ENCODE measurements at regions not wholly inside any gene's neighbourhood (a gene's known extent, or its start where the extent isn't known, plus 50 kb on each side); places are given as distances from the start of the nearest gene placed in this dataset.

- ATAC-seq (ENCODE audit: low read depth) (no peak), DNase-seq (no peak)
- POLR2A ChIA-PET (ENCODE audit: unreplicated experiment): no interaction called here
- H2BK120ac ChIP-seq (ENCODE audit: low read depth, low read length): no peak overlapping the region
- no peak overlapping the region for H2AK9ac ChIP-seq (replicated peaks; ENCODE audit: low read depth, low read length, poor library complexity)
- H3K27ac ChIP-seq (ENCODE audit: insufficient read depth, low read length): no peak overlapping the region
- H3K79me1 ChIP-seq (ENCODE audit: low read depth in 1 of 2, low read length in 2 of 2): no peaks in the 10 kb centered on the region
- no peak overlapping the region for H4K8ac ChIP-seq (ENCODE audit: low read depth in 2 of 2, low read length in 2 of 2)
- 0 out of 2 replicates have a peak, but pooled peaks cover 4% of the 10 kb centered on the region for H3K9me1 ChIP-seq (ENCODE audit: insufficient read depth, low read length)
- no TSS peak for BruUV-seq (replicated peaks)
- in situ Hi-C loops (cut with MboI; ENCODE audit: low sequenced_read_pairs) (no loop called here), intact Hi-C loops (cut with micrococcal nuclease) (no loop called here), dilution Hi-C loops (cut with HindIII; ENCODE audit: low sequenced_read_pairs, unreplicated experiment) (no loop called here)
- CTCF ChIA-PET: no interaction called here
- H3K9me3 ChIP-seq (ENCODE audit: control insufficient read depth, insufficient read depth, low read length): no peaks in the 10 kb centered on the region
- H3K56ac ChIP-seq (ENCODE audit: extremely low read depth, insufficient read depth, low read length): no peak overlapping the region
- H4K5ac ChIP-seq (ENCODE audit: low read depth, low read length): no peak overlapping the region
- H2BK5ac ChIP-seq (ENCODE audit: low read depth, low read length, poor library complexity, severe bottlenecking): no peak overlapping the region
- H3K4me3 ChIP-seq (ENCODE audit: insufficient read depth, low read depth, low read length): no peak overlapping the region
- no peak overlapping the region for H2AFZ ChIP-seq (replicated peaks; ENCODE audit: low read length, poor library complexity)
- no peak overlapping the region for H2AK5ac ChIP-seq (ENCODE audit: low read depth, low read length)
- no peak overlapping the region for H4K91ac ChIP-seq (ENCODE audit: insufficient read depth, low read depth, low read length)
- H3K23ac ChIP-seq (ENCODE audit: low read depth, low read length): no peak overlapping the region
- H3K9ac ChIP-seq (ENCODE audit: low read depth, low read length): no peak overlapping the region
- no peak overlapping the region for H2BK15ac ChIP-seq (ENCODE audit: low read depth, low read length)
- H3K14ac ChIP-seq (replicated peaks; ENCODE audit: low read depth, low read length): no peak overlapping the region
- no peak overlapping the region for H3K4me2 ChIP-seq (ENCODE audit: low read depth, low read length)
- no peaks in the 10 kb centered on the region for H3K36me3 ChIP-seq (ENCODE audit: control insufficient read depth, insufficient read depth, low read length)
- WGBS, 2 experiments (ENCODE audit: extremely low coverage in 2 of 2, insufficient read length in 1 of 2): no CpG with 5 or more reads among the region's 5 CpGs
- H2BK20ac ChIP-seq (ENCODE audit: low read depth, low read length): no peak overlapping the region
- no peak overlapping the region for H3K4ac ChIP-seq (ENCODE audit: low read depth, low read length)
- no peaks in the 10 kb centered on the region for H4K20me1 ChIP-seq (ENCODE audit: insufficient read depth, low read length)
- H3K27me3 ChIP-seq (ENCODE audit: control insufficient read depth, insufficient read depth, low read length): no peaks in the 10 kb centered on the region
- H3K4me1 ChIP-seq (ENCODE audit: control insufficient read depth, insufficient read depth, low read length): peaks cover 6% of the 10 kb centered on the region; the same call in 1 of the 2 replicates
- TF ChIP-seq CHD1 (IDR thresholded peaks at IDR 0.05; ENCODE audit: low read depth, low read length): no peak
- no peak for TF ChIP-seq CTCF (conservative IDR thresholded peaks at IDR 0.05; ENCODE audit: low read depth, low read length)
- no peak for TF ChIP-seq FOS (IDR thresholded peaks at IDR 0.05; ENCODE audit: low read depth, low read length)
- no peak for TF ChIP-seq RFX5 (IDR thresholded peaks at IDR 0.05; ENCODE audit: low read depth, low read length)
- TF ChIP-seq CEBPB (IDR thresholded peaks at IDR 0.05; ENCODE audit: low read depth, low read length): no peak
- TF ChIP-seq, protein P1, sequence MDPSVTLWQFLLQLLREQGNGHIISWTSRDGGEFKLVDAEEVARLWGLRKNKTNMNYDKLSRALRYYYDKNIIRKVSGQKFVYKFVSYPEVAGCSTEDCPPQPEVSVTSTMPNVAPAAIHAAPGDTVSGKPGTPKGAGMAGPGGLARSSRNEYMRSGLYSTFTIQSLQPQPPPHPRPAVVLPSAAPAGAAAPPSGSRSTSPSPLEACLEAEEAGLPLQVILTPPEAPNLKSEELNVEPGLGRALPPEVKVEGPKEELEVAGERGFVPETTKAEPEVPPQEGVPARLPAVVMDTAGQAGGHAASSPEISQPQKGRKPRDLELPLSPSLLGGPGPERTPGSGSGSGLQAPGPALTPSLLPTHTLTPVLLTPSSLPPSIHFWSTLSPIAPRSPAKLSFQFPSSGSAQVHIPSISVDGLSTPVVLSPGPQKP (IDR thresholded peaks at IDR 0.05; ENCODE audit: borderline replicate concordance, low read depth, low read length): no peak
- TF ChIP-seq, protein P2, sequence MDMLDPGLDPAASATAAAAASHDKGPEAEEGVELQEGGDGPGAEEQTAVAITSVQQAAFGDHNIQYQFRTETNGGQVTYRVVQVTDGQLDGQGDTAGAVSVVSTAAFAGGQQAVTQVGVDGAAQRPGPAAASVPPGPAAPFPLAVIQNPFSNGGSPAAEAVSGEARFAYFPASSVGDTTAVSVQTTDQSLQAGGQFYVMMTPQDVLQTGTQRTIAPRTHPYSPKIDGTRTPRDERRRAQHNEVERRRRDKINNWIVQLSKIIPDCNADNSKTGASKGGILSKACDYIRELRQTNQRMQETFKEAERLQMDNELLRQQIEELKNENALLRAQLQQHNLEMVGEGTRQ (IDR thresholded peaks at IDR 0.05; ENCODE audit: low read depth, low read length): no peak
- TF ChIP-seq MXI1 (IDR thresholded peaks at IDR 0.05; ENCODE audit: borderline replicate concordance, low read depth, low read length): no peak
- no peak for TF ChIP-seq BHLHE40 (IDR thresholded peaks at IDR 0.05; ENCODE audit: low read depth, low read length)
- no peak for TF ChIP-seq NFE2L2 (IDR thresholded peaks at IDR 0.05; ENCODE audit: low read depth, low read length)
- TF ChIP-seq MAZ (IDR thresholded peaks at IDR 0.05; ENCODE audit: borderline replicate concordance, low read depth, low read length): no peak
- TF ChIP-seq POLR2A (IDR thresholded peaks at IDR 0.05; ENCODE audit: low read depth, low read length): no peak
- no peak for TF ChIP-seq RCOR1 (IDR thresholded peaks at IDR 0.05; ENCODE audit: insufficient replicate concordance, low read length)
- no peak for TF ChIP-seq SMC3 (IDR thresholded peaks at IDR 0.05; ENCODE audit: low read depth, low read length)
- no peak for TF ChIP-seq RAD21 (IDR thresholded peaks at IDR 0.05; ENCODE audit: low read length)
- TF ChIP-seq MAFK (IDR thresholded peaks at IDR 0.05; ENCODE audit: low read depth, low read length): no peak
- no peak overlapping the region for H3K18ac ChIP-seq (ENCODE audit: low read depth, low read length)
Measured at GRCh38 chr13:31890946-31891345, 140.6 kb upstream of the FRY start.
